ENCODE measurements at regions not wholly inside any gene's neighbourhood (a gene's known extent, or its start where the extent isn't known, plus 50 kb on each side); places are given as distances from the start of the nearest gene placed in this dataset.

DNA sequence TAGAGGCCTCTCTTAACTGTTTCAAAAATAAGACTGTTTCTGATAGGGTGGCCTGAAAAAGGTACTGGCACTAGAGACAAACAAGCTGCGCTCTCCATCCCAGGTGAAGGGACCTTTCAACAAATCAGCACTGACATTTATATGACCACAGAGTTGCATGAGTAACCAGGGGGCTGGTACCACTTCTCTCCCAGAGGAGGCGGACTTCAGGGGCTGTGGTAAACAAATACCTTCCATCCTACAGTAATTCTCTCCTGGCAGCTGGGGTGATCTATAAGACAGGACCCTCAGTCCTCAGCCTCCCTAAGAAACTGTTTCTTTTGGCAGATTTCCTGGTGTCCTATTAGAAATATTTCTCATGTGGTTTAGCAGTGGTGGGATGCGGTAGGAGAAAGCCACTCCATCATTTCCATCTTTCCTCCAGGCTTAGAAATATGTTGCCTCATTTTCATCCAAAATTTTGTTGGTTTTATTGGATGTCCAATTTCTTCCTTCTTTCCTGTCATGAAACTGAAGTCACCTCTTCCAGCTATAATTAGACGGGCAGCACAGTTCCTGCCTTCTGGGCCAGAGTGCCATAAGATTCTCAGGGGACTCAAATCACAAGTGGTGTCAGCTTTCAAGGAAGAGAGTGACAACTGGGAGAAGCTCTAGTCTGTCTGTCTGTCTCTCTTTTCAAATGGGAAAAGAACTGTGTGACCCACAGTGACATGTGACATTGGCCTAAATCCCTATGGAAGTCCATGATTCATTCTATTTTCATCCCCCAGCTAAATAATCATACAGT is 96.4 kb downstream of the CYRIA start:
- Mint-ChIP-seq H3K9me3 (ENCODE audit: insufficient read depth) (peaks cover 2% of the 10 kb centered on the region), H3K27ac (no peak overlapping the region), H3K4me3 (no peak overlapping the region), H3K4me1 (no peaks in the 10 kb centered on the region), H3K27me3 (no peaks in the 10 kb centered on the region)
- no peaks in the 10 kb centered on the region for H3K27me3 ChIP-seq (replicated peaks in 1 of 4; ENCODE audit: control extremely low read depth in 1 of 4, control insufficient read depth in 3 of 4, insufficient read depth in 4 of 4, low read length in 3 of 4)
- H4K20me1 ChIP-seq (ENCODE audit: control insufficient read depth, insufficient read depth, low read length, poor library complexity, severe bottlenecking), result peaks cover 27% of the 10 kb centered on the region
- H3K4me3 ChIP-seq (ENCODE audit: control extremely low read depth in 1 of 5, extremely low read depth in 1 of 5, insufficient read depth in 1 of 5, low read depth in 2 of 5, low read length in 4 of 5), result no peak overlapping the region
- no peak overlapping the region for H3K9ac ChIP-seq (ENCODE audit: low read length)
- no peak for TF ChIP-seq EZH2 (IDR thresholded peaks at IDR 0.05; ENCODE audit: borderline replicate concordance, insufficient read depth, low read depth, low read length, poor library complexity, severe bottlenecking)
- TF ChIP-seq CTCF (IDR thresholded peaks at IDR 0.05), result no peak
- no peak overlapping the region for H3K27ac ChIP-seq (ENCODE audit: low read length in 2 of 2)
- intact Hi-C loops (cut with micrococcal nuclease), result no loop called here
- peaks cover 18 to 41% of the 10 kb centered on the region in 2 experiments for H3K36me3 ChIP-seq (replicated peaks in 1 of 2; ENCODE audit: control extremely low read depth in 1 of 2, control insufficient read depth in 1 of 2, extremely low read depth in 1 of 2, insufficient read depth in 2 of 2, low read length in 1 of 2)
- no peaks in the 10 kb centered on the region for H3K4me1 ChIP-seq (ENCODE audit: control insufficient read depth in 2 of 2, insufficient read depth in 2 of 2, low read length in 2 of 2)
- H2AFZ ChIP-seq (ENCODE audit: insufficient read depth, low read depth, low read length, poor library complexity, severe bottlenecking), result no peak overlapping the region
- no peaks in the 10 kb centered on the region for H3K9me3 ChIP-seq (ENCODE audit: control extremely low read depth in 1 of 3, control insufficient read depth in 2 of 3, insufficient read depth in 1 of 3, low read length in 2 of 3)
- H3K79me2 ChIP-seq (ENCODE audit: control insufficient read depth, insufficient read depth, low read length), result peaks cover 4% of the 10 kb centered on the region
- CTCF ChIA-PET, result interaction anchor here (1.1 to 1.6 kb wide), 2 partner anchors 15 to 38 kb away, joined by 3 to 5 read pairs; no protein-coding TSS in a partner anchor
- POLR2A ChIA-PET, result no interaction called here
- no peak for DNase-seq
- ATAC-seq (ENCODE audit: low read depth), result no peak
- WGBS (ENCODE audit: insufficient coverage), result no CpG with 5 or more reads among the region's 4 CpGs
- H3K4me2 ChIP-seq (replicated peaks; ENCODE audit: low read depth, low read length, poor library complexity, severe bottlenecking), result no peak overlapping the region

- Histone ChIP-seq H3K79me2 (ENCODE audit: control insufficient read depth, insufficient read depth, low read length) (no peaks in the 10 kb centered on the region), H4K20me1 (ENCODE audit: control insufficient read depth, insufficient read depth, low read length, poor library complexity, severe bottlenecking) (peaks cover 11% of the 10 kb centered on the region), H3K4me1 (ENCODE audit: control insufficient read depth in 2 of 2, insufficient read depth in 2 of 2, low read length in 2 of 2) (no peaks in the 10 kb centered on the region), H3K4me3 (ENCODE audit: control extremely low read depth in 1 of 5, extremely low read depth in 1 of 5, insufficient read depth in 1 of 5, low read depth in 2 of 5, low read length in 4 of 5) (no peak overlapping the region), H2AFZ (ENCODE audit: insufficient read depth, low read depth, low read length, poor library complexity, severe bottlenecking) (no peak overlapping the region), H3K27me3 (replicated peaks in 1 of 4; ENCODE audit: control extremely low read depth in 1 of 4, control insufficient read depth in 3 of 4, insufficient read depth in 4 of 4, low read length in 3 of 4) (no peaks in the 10 kb centered on the region), H3K9ac (ENCODE audit: low read length) (no peak overlapping the region), H3K4me2 (replicated peaks; ENCODE audit: low read depth, low read length, poor library complexity, severe bottlenecking) (no peak overlapping the region), H3K9me3 (ENCODE audit: control extremely low read depth in 1 of 3, control insufficient read depth in 2 of 3, insufficient read depth in 1 of 3, low read length in 2 of 3) (no peaks in the 10 kb centered on the region), H3K36me3 (replicated peaks in 1 of 2; ENCODE audit: control extremely low read depth in 1 of 2, control insufficient read depth in 1 of 2, extremely low read depth in 1 of 2, insufficient read depth in 2 of 2, low read length in 1 of 2) (peaks cover 31 to 54% of the 10 kb centered on the region in 2 experiments), H3K27ac (ENCODE audit: low read length in 2 of 2) (no peak overlapping the region)
- Mint-ChIP-seq H3K9me3 (ENCODE audit: insufficient read depth) (no peaks in the 10 kb centered on the region), H3K4me1 (no peaks in the 10 kb centered on the region), H3K4me3 (no peak overlapping the region), H3K27me3 (no peaks in the 10 kb centered on the region), H3K27ac (no peak overlapping the region)
- DNase-seq (no peak), ATAC-seq (ENCODE audit: low read depth) (no peak)
- TF ChIP-seq CTCF (IDR thresholded peaks at IDR 0.05) (no peak), EZH2 (IDR thresholded peaks at IDR 0.05; ENCODE audit: borderline replicate concordance, insufficient read depth, low read depth, low read length, poor library complexity, severe bottlenecking) (no peak)
- intact Hi-C loops (cut with micrococcal nuclease), result no loop called here
- WGBS (ENCODE audit: insufficient coverage), result no CpG with 5 or more reads among the region's 4 CpGs
- ChIA-PET CTCF (no interaction called here), POLR2A (no interaction called here)
Observed at GRCh38 chr2:16566701-16567100, 98.9 kb downstream of the CYRIA start.

Measured in B cell (primary cell).